HepG2 (cell line): ENCODE measurements at regions not wholly inside any gene's neighbourhood (a gene's known extent, or its start where the extent isn't known, plus 50 kb on each side); places are given as distances from the start of the nearest gene placed in this dataset.

ENCODE experiments used
- ATAC-seq: fragments of 200-7000 bp; cut with Tn5 transposase; 3 replicates; pipeline ENCODE4 v1.9.1; 2020; ENCODE audit warnings: mild to moderate bottlenecking, moderate library complexity
- BruUV-seq: library from RNA; stranded (reverse); fragments of 400-500 nt; replicated peaks from 2 replicates; lab custom pipeline; 2021; lab: Mats Ljungman, UMichigan
- CTCF ChIA-PET: fragments of 300-600 bp; formaldehyde crosslinking; extraction: SDS; loops from one replicate; lab custom pipeline; 2021; ENCODE audit warnings: low total read pairs, inconsistent platforms, low intra/inter-chr PET ratio; lab: Yijun Ruan, JAX
- POLR2A ChIA-PET: fragments of 350-600 bp; sonication (Branson Sonifier 250); formaldehyde crosslinking; loops from one replicate; lab custom pipeline; 2020; ENCODE audit warnings: antibody characterized with exemption, inconsistent platforms; lab: Yijun Ruan, JAX
- DNase-seq: peaks from one replicate; pipeline ENCODE4 v3.0.0-alpha.2; 2015; ENCODE audit warnings: low spot score
- FAIRE-seq: peaks from 3 replicates; lab custom pipeline; 2011; peaks lifted over from hg19 to GRCh38; lab: Jason Lieb, UNC
- H2AFZ ChIP-seq: one replicate; pipeline ENCODE4 v1.6.1; 2011; ENCODE audit warnings: low read length, inconsistent platforms
- H3K27ac ChIP-seq: fragments of 300-600 bp; 3 replicates; pipeline ENCODE4 v1.8.0; 2011; ENCODE audit warnings: mixed run types, mild to moderate bottlenecking, mixed read lengths, low read length, inconsistent platforms; ENCODE audit not compliant: insufficient read depth; ENCODE audit errors: extremely low read length
- H3K27me3 ChIP-seq, 2 experiments: fragments of 200-600 bp in 1 of 2; 2 replicates in 1 of 2; 3 replicates in 1 of 2; pipeline versions ENCODE4 v1.6.0 to v1.8.0; 2011; ENCODE audit warnings: low read length in 2 of 2, mild to moderate bottlenecking in 2 of 2, moderate library complexity in 2 of 2, inconsistent platforms in 1 of 2; ENCODE audit not compliant: insufficient read depth in 2 of 2, control insufficient read depth in 1 of 2
- H3K36me3 ChIP-seq, 2 experiments: fragments of 200-600 bp in 1 of 2; replicated peaks in 1 of 2; 2 replicates in 1 of 2; 3 replicates in 1 of 2; pipeline versions ENCODE4 v1.5.1 to v1.8.0; 2011; ENCODE audit warnings: low read length in 2 of 2, inconsistent platforms in 1 of 2; ENCODE audit not compliant: insufficient read depth in 2 of 2, control insufficient read depth in 1 of 2
- H3K4me1 ChIP-seq: 2 replicates; pipeline ENCODE4 v1.5.1; 2012; ENCODE audit warnings: low read length, inconsistent platforms; ENCODE audit not compliant: insufficient read depth
- H3K4me2 ChIP-seq: 2 replicates; pipeline ENCODE4 v1.6.0; 2011; ENCODE audit warnings: low read depth, low read length, inconsistent platforms
- H3K4me3 ChIP-seq, 3 experiments: fragments of 200-600 bp in 1 of 3; sonication (generic), shearing (Covaris generic) in 1 of 3; replicated peaks in 1 of 3; 2 replicates each; pipeline ENCODE4 v1.5.1; 2011 to 2016; ENCODE audit warnings: low read length in 3 of 3, inconsistent platforms in 2 of 3, low read depth in 2 of 3, mild to moderate bottlenecking in 2 of 3, control low read depth in 1 of 3, mixed read lengths in 1 of 3; ENCODE audit not compliant: insufficient read depth in 1 of 3
- H3K79me2 ChIP-seq: one replicate; pipeline ENCODE4 v1.6.1; 2011; ENCODE audit warnings: low read length, inconsistent platforms; ENCODE audit not compliant: insufficient read depth
- H3K9ac ChIP-seq: 2 replicates; pipeline ENCODE4 v1.6.0; 2011; ENCODE audit warnings: mild to moderate bottlenecking, low read depth, low read length, inconsistent platforms; ENCODE audit not compliant: insufficient read depth
- H3K9me3 ChIP-seq: 2 replicates; pipeline ENCODE4 v1.5.1; 2012; ENCODE audit warnings: mild to moderate bottlenecking, low read length
- H4K20me1 ChIP-seq: 2 replicates; pipeline ENCODE4 v1.6.0; 2011; ENCODE audit warnings: inconsistent platforms, mild to moderate bottlenecking, low read length, moderate library complexity; ENCODE audit not compliant: insufficient read depth
- FOSL2 ChIP-seq: sonication (generic); formaldehyde crosslinking; IDR thresholded peaks from 2 replicates; pipeline ENCODE4 v1.4.0; 2020; ENCODE audit warnings: missing genetic modification reagents
- KLF11 ChIP-seq: IDR thresholded peaks from 2 replicates; pipeline ENCODE4 v1.6.1; 2016; ENCODE audit warnings: missing compliant biosample characterization
- MYNN ChIP-seq: sonication (generic); formaldehyde crosslinking; IDR thresholded peaks from 2 replicates; pipeline ENCODE4 v1.4.0; 2020; ENCODE audit warnings: mild to moderate bottlenecking, low read depth, missing genetic modification reagents
- ONECUT2 ChIP-seq: sonication (generic); formaldehyde crosslinking; IDR thresholded peaks from 2 replicates; pipeline ENCODE4 v1.4.0; 2020; ENCODE audit warnings: missing genetic modification reagents
- SNRNP70 ChIP-seq: fragments of 200-400 bp; formaldehyde crosslinking; IDR thresholded peaks from 2 replicates; pipeline ENCODE4 v1.6.1; 2017; ENCODE audit warnings: mild to moderate bottlenecking, low read depth, low read length, moderate library complexity
- U2AF2 ChIP-seq: fragments of 200-400 bp; formaldehyde crosslinking; IDR thresholded peaks from 2 replicates; pipeline ENCODE4 v1.6.1; 2017; ENCODE audit warnings: low read depth, mild to moderate bottlenecking, low read length
- ZFP1 ChIP-seq: IDR thresholded peaks from 2 replicates; pipeline ENCODE4 v1.6.1; 2016
- ZNF281 ChIP-seq: sonication (generic); formaldehyde crosslinking; IDR thresholded peaks from 2 replicates; pipeline ENCODE4 v1.4.0; 2020; ENCODE audit warnings: missing genetic modification reagents, borderline replicate concordance
- ZNF296 ChIP-seq: sonication (generic); formaldehyde crosslinking; conservative IDR thresholded peaks from 2 replicates; pipeline ENCODE4 v1.5.0; 2020; ENCODE audit warnings: mild to moderate bottlenecking, missing genetic modification reagents
- ZNF329 ChIP-seq: sonication (generic); formaldehyde crosslinking; IDR thresholded peaks from 2 replicates; pipeline ENCODE4 v1.9.0; 2021; ENCODE audit warnings: low read depth, mild to moderate bottlenecking, missing genetic modification reagents
- ZNF687 ChIP-seq: sonication (generic); formaldehyde crosslinking; IDR thresholded peaks from 2 replicates; pipeline ENCODE4 v1.5.1; 2020; ENCODE audit warnings: mild to moderate bottlenecking, missing genetic modification reagents, moderate library complexity
- ZNF724P ChIP-seq: sonication (generic); formaldehyde crosslinking; IDR thresholded peaks from 2 replicates; pipeline ENCODE4 v1.8.0; 2022; ENCODE audit warnings: missing genetic modification reagents, borderline replicate concordance
- ZSCAN31 ChIP-seq: sonication (generic); formaldehyde crosslinking; IDR thresholded peaks from 2 replicates; pipeline ENCODE4 v1.5.0; 2020; ENCODE audit warnings: low read depth, mild to moderate bottlenecking, missing genetic modification reagents
- in situ Hi-C: cut with HindIII; loops from 2 replicates; pipeline ENCODE4 v1.10.0; 2017; ENCODE audit warnings: low pct_unique_long_range_greater_than_20kb; ENCODE audit not compliant: extremely low pct_ligation_motif_present
- intact Hi-C: fragments of 100-400 bp; cut with micrococcal nuclease; formaldehyde crosslinking; loops from one replicate; pipeline ENCODE4 v1.10.0; 2022; ENCODE audit not compliant: unreplicated experiment

- Histone ChIP-seq H3K4me1 (no peaks in the 10 kb centered on the region), H3K27ac (no peak overlapping the region), H3K4me3 (no peak overlapping the region), H3K9me3 (0 out of 2 replicates have a peak, but pooled peaks cover 15% of the 10 kb centered on the region), H3K9ac (no peak overlapping the region), H3K36me3 (no peaks in the 10 kb centered on the region; a peak in 1 of 5 replicates), H4K20me1 (no peaks in the 10 kb centered on the region), H3K79me2 (no peaks in the 10 kb centered on the region), H3K27me3 (no peaks in the 10 kb centered on the region), H3K4me2 (no peak overlapping the region), H2AFZ (no peak overlapping the region)
- TF ChIP-seq ZNF296: no peak
- TF ChIP-seq U2AF2: no peak
- no peak for TF ChIP-seq SNRNP70
- no peak for TF ChIP-seq ZNF724P (CRISPR knock-in tag)
- no peak for TF ChIP-seq KLF11
- no peak for TF ChIP-seq ZNF329
- no TSS peak for BruUV-seq
- ChIA-PET CTCF (no interaction called here), POLR2A (no interaction called here)
- no peak for FAIRE-seq
- no peak for DNase-seq
- in situ Hi-C loops (no loop called here), intact Hi-C loops (no loop called here)
- no peak for ATAC-seq
Measured at GRCh38 chr17:70597774-70598173, 428.4 kb downstream of the KCNJ2 start.

GRCh38 chr17:70599198-70599597 lies 429.9 kb downstream of the KCNJ2 start:
- ATAC-seq (no peak), DNase-seq (no peak), FAIRE-seq (no peak)
- Histone ChIP-seq H3K4me3 (no peak overlapping the region), H3K27ac (no peak overlapping the region), H3K36me3 (no peaks in the 10 kb centered on the region; a peak in 1 of 5 replicates), H3K9ac (no peak overlapping the region), H3K9me3 (0 out of 2 replicates have a peak, but pooled peaks cover 15% of the 10 kb centered on the region), H3K27me3 (no peaks in the 10 kb centered on the region), H3K4me2 (no peak overlapping the region), H4K20me1 (no peaks in the 10 kb centered on the region), H2AFZ (no peak overlapping the region), H3K4me1 (no peaks in the 10 kb centered on the region), H3K79me2 (no peaks in the 10 kb centered on the region)
- intact Hi-C loops (no loop called here), in situ Hi-C loops (no loop called here)
- POLR2A ChIA-PET: no interaction called here
- BruUV-seq: no TSS peak
- CTCF ChIA-PET: no interaction called here
- TF ChIP-seq ZSCAN31 (CRISPR knock-in tag) (no peak), FOSL2 (no peak), ZFP1 (no peak), MYNN (CRISPR knock-in tag) (no peak), ZNF281 (CRISPR knock-in tag) (no peak), ZNF687 (no peak), ONECUT2 (CRISPR knock-in tag) (no peak)
